HG02840 (cell line): ENCODE measurements at regions not wholly inside any gene's neighbourhood (a gene's known extent, or its start where the extent isn't known, plus 50 kb on each side); places are given as distances from the start of the nearest gene placed in this dataset.

Experiments used
- ATAC-seq: cut with Tn5 transposase; IDR thresholded peaks from one replicate; pipeline ENCODE4 v1.9.1; 2021; ENCODE audit warnings: mild to moderate bottlenecking, moderate library complexity, moderate number of reproducible peaks; ENCODE audit not compliant: unreplicated experiment, low FRiP score

GRCh38 chr3:109897734-109898133 lies 560.4 kb upstream of the DPPA4 start:
- ATAC-seq = no peak

- ATAC-seq = no peak
Measured at GRCh38 chr3:109899925-109900324, 562.6 kb upstream of the DPPA4 start.

GRCh38 chr3:109900783-109901182 lies 563.4 kb upstream of the DPPA4 start:
- no peak for ATAC-seq

GRCh38 chr3:109902549-109902948 lies 565.2 kb upstream of the DPPA4 start:
- ATAC-seq = no peak

- ATAC-seq = no peak
Measured at GRCh38 chr3:109903100-109903499, 565.8 kb upstream of the DPPA4 start.

GRCh38 chr3:109910772-109911171 lies 573.4 kb upstream of the DPPA4 start:
- no peak for ATAC-seq

- no peak for ATAC-seq
Measured at GRCh38 chr3:109918740-109919139, 581.4 kb upstream of the DPPA4 start.

- no peak for ATAC-seq
Measured at GRCh38 chr3:109920749-109921148, 583.4 kb upstream of the DPPA4 start.

- ATAC-seq = no peak
Measured at GRCh38 chr3:109921509-109921908, 584.2 kb upstream of the DPPA4 start.

- no peak for ATAC-seq
Measured at GRCh38 chr3:109922856-109923255, 585.5 kb upstream of the DPPA4 start.

GRCh38 chr3:109923431-109923830 lies 586.1 kb upstream of the DPPA4 start:
- ATAC-seq = no peak

GRCh38 chr3:109924196-109924595 lies 586.9 kb upstream of the DPPA4 start:
- ATAC-seq = no peak

- ATAC-seq = no peak
Measured at GRCh38 chr3:109926376-109926775, 589.0 kb upstream of the DPPA4 start.

GRCh38 chr3:109927161-109927560 lies 589.8 kb upstream of the DPPA4 start:
- no peak for ATAC-seq

GRCh38 chr3:109927726-109928125 lies 590.4 kb upstream of the DPPA4 start:
- no peak for ATAC-seq

GRCh38 chr3:109930582-109930981 lies 593.2 kb upstream of the DPPA4 start:
- no peak for ATAC-seq

- ATAC-seq = no peak
Measured at GRCh38 chr3:109933576-109933975, 596.2 kb upstream of the DPPA4 start.

- ATAC-seq = no peak
Measured at GRCh38 chr3:109939817-109940216, 602.5 kb upstream of the DPPA4 start.

- ATAC-seq = no peak
Measured at GRCh38 chr3:109943181-109943580, 605.8 kb upstream of the DPPA4 start.

- no peak for ATAC-seq
Measured at GRCh38 chr3:109944836-109945235, 607.5 kb upstream of the DPPA4 start.

GRCh38 chr3:109952924-109953323 lies 615.6 kb upstream of the DPPA4 start:
- no peak for ATAC-seq

GRCh38 chr3:109963831-109964230 lies 626.5 kb upstream of the DPPA4 start:
- ATAC-seq = no peak

- ATAC-seq = no peak
Measured at GRCh38 chr3:109973733-109974132, 636.4 kb upstream of the DPPA4 start.
